ENCODE measurements at regions not wholly inside any gene's neighbourhood (a gene's known extent, or its start where the extent isn't known, plus 50 kb on each side); places are given as distances from the start of the nearest gene placed in this dataset.
A peak's percentile ranks its signal among the peaks of the same experiment; 100 is the strongest.
"Not testable (repeated sequence)": the region's sequence is repeated elsewhere in the genome, so short reads cannot be mapped to it uniquely, and the experiment has no call there.

- no peak for DNase-seq
These were observed 676.0 kb downstream of the EPHA3 start for GRCh38 chr3:89783341-89783927.

GRCh38 chr3:89787485-89787884 is 680.1 kb downstream of the EPHA3 start:
- peak; percentile 56 for DNase-seq

- no peak for DNase-seq
These were observed 680.6 kb downstream of the EPHA3 start for GRCh38 chr3:89787979-89788378.

GRCh38 chr3:89795506-89795905 is 688.1 kb downstream of the EPHA3 start:
- DNase-seq, result no peak

- DNase-seq, result no peak
These were observed 695.5 kb downstream of the EPHA3 start for GRCh38 chr3:89802881-89803280.

- DNase-seq, result no peak
These were observed 696.3 kb downstream of the EPHA3 start for GRCh38 chr3:89803711-89804110.

GRCh38 chr3:89806166-89806565 is 698.7 kb downstream of the EPHA3 start:
- DNase-seq, result no peak

- no peak for DNase-seq
These were observed 701.3 kb downstream of the EPHA3 start for GRCh38 chr3:89808680-89809197.

- DNase-seq, result no peak
These were observed 706.1 kb downstream of the EPHA3 start for GRCh38 chr3:89813500-89813899.

- no peak for DNase-seq
These were observed 733.6 kb downstream of the EPHA3 start for GRCh38 chr3:89841041-89841440.

GRCh38 chr3:89845053-89845452 is 737.6 kb downstream of the EPHA3 start:
- no peak for DNase-seq

GRCh38 chr3:89847955-89848354 is 740.5 kb downstream of the EPHA3 start:
- no peak for DNase-seq

- peak; percentile 49 for DNase-seq
These were observed 744.7 kb downstream of the EPHA3 start for GRCh38 chr3:89851974-89852621.

- DNase-seq, result no peak
These were observed 752.3 kb downstream of the EPHA3 start for GRCh38 chr3:89859757-89860156.

GRCh38 chr3:89867286-89867685 is 759.9 kb downstream of the EPHA3 start:
- no peak for DNase-seq

- no peak for DNase-seq
These were observed 768.7 kb downstream of the EPHA3 start for GRCh38 chr3:89876116-89876515.

- no peak for DNase-seq
These were observed 769.8 kb downstream of the EPHA3 start for GRCh38 chr3:89877230-89877629.

- no peak for DNase-seq
These were observed 782.0 kb downstream of the EPHA3 start for GRCh38 chr3:89889386-89889785.

GRCh38 chr3:89908711-89909213 is 801.3 kb downstream of the EPHA3 start:
- DNase-seq, result no peak

- DNase-seq, result no peak
These were observed 804.6 kb downstream of the EPHA3 start for GRCh38 chr3:89912031-89912430.

GRCh38 chr3:89923921-89924610 is 816.6 kb downstream of the EPHA3 start:
- no peak for DNase-seq

- no peak for DNase-seq
These were observed 818.6 kb downstream of the EPHA3 start for GRCh38 chr3:89925976-89926375.

GRCh38 chr3:89932882-89933281 is 825.5 kb downstream of the EPHA3 start:
- DNase-seq, result no peak

- DNase-seq, result not testable (repeated sequence)
These were observed 837.0 kb downstream of the EPHA3 start for GRCh38 chr3:89944461-89944860.

All from fibroblast of skin of right quadriceps (primary cell).